Uterus (tissue), 2 donors: ENCODE measurements at regions not wholly inside any gene's neighbourhood (a gene's known extent, or its start where the extent isn't known, plus 50 kb on each side); places are given as distances from the start of the nearest gene placed in this dataset.

ENCODE experiments used
- CTCF ChIP-seq, 4 experiments: fragments of 200-600 bp in 2 of 4; fragments of 450-650 bp in 2 of 4; sonication (generic) in 2 of 4; IDR thresholded peaks; one replicate each; pipeline ENCODE4 v1.5.1; 2016 to 2019; ENCODE audit warnings: antibody characterized with exemption in 4 of 4, mild to moderate bottlenecking in 2 of 4, moderate library complexity in 1 of 4
- POLR2A ChIP-seq, 2 donors: fragments of 450-650 bp; IDR thresholded peaks; one replicate each; pipeline ENCODE4 v1.6.1; 2016; ENCODE audit warnings: antibody characterized with exemption in 2 of 2, mild to moderate bottlenecking in 1 of 2, moderate library complexity in 1 of 2

DNA sequence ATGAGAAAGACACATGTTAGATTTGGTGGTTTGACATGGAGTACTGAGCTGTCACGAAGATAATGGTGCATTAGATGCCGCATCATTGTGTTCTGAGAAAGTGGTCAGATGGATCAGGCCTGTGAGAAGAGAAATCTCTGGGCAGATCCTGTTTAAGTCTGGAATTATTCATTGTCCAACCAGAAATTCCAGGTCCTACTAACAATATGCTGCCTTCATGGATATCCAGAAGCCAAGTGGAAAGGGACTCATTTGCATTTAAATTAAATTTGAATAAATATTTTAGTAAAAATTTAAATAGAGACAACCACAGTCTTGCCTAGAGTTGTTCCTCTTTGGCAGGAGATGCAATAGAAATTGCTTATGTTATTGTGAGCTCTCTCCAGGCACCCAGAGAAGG, 330.5 kb upstream of the TMEM132C start:
- TF ChIP-seq CTCF (IDR thresholded peaks at IDR 0.05) (no peak), POLR2A (IDR thresholded peaks at IDR 0.05) (no peak)
